HepG2 (cell line): ENCODE measurements at regions not wholly inside any gene's neighbourhood (a gene's known extent, or its start where the extent isn't known, plus 50 kb on each side); places are given as distances from the start of the nearest gene placed in this dataset.

Source experiments
- CTCF ChIP-seq: sonication (generic); formaldehyde crosslinking; IDR thresholded peaks from 2 replicates; pipeline ENCODE4 v1.5.0; 2020; ENCODE audit warnings: mild to moderate bottlenecking, missing genetic modification reagents, moderate library complexity
- NFE2 ChIP-seq: sonication (generic); formaldehyde crosslinking; IDR thresholded peaks from 2 replicates; pipeline ENCODE4 v1.4.0; 2020; ENCODE audit warnings: missing genetic modification reagents
- POLR2A ChIP-seq, 2 experiments: IDR thresholded peaks; 2 replicates each; pipeline ENCODE4 v1.6.1; 2011; ENCODE audit warnings: low read depth in 2 of 2, low read length in 2 of 2, mild to moderate bottlenecking in 1 of 2, moderate library complexity in 1 of 2; ENCODE audit not compliant: insufficient read depth in 1 of 2
- TARDBP ChIP-seq: sonication (generic); formaldehyde crosslinking; IDR thresholded peaks from 2 replicates; pipeline ENCODE4 v1.8.0; 2022; ENCODE audit warnings: mild to moderate bottlenecking, missing genetic modification reagents
- TCF12 ChIP-seq, 2 experiments: fragments of 450-650 bp in 1 of 2; sonication (generic) in 1 of 2; formaldehyde crosslinking in 1 of 2; IDR thresholded peaks; 2 replicates each; pipeline versions ENCODE4 v1.6.1 to v1.8.0; 2017 to 2022; ENCODE audit warnings: antibody characterized with exemption in 1 of 2, mild to moderate bottlenecking in 1 of 2, missing genetic modification reagents in 1 of 2, moderate library complexity in 1 of 2
- ZNF446 ChIP-seq: sonication (generic); formaldehyde crosslinking; IDR thresholded peaks from 2 replicates; pipeline ENCODE4 v1.5.0; 2020; ENCODE audit warnings: mild to moderate bottlenecking, missing genetic modification reagents

GRCh38 chr12:59874781-59875180, 279.0 kb downstream of the SLC16A7 start:
- no peak for TF ChIP-seq CTCF (CRISPR knock-in tag)
- TF ChIP-seq TARDBP (CRISPR knock-in tag), result no peak
- no peak for TF ChIP-seq POLR2A (IDR thresholded peaks at IDR 0.05; ENCODE audit: insufficient read depth in 1 of 2, low read depth in 2 of 2, low read length in 2 of 2)
- no peak for TF ChIP-seq TCF12 (IDR thresholded peaks at IDR 0.05)
- no peak for TF ChIP-seq TCF12 (CRISPR knock-in tag; IDR thresholded peaks at IDR 0.05)
- TF ChIP-seq ZNF446 (CRISPR knock-in tag), result no peak
- no peak for TF ChIP-seq NFE2 (CRISPR knock-in tag)
